ENCODE measurements at regions not wholly inside any gene's neighbourhood (a gene's known extent, or its start where the extent isn't known, plus 50 kb on each side); places are given as distances from the start of the nearest gene placed in this dataset.

GRCh38 chr12:42691991-42692557, 102.5 kb upstream of the PRICKLE1 start:
- H3T11ph ChIP-seq (ENCODE audit: low read length) = no peak overlapping the region
- no peak overlapping the region for H3K9ac ChIP-seq (ENCODE audit: extremely low read depth, insufficient read length, low read length)
- peaks cover 11% of the 10 kb centered on the region for H3K4me1 ChIP-seq (ENCODE audit: insufficient read depth, low read length)
- H3K9me3 ChIP-seq (ENCODE audit: control insufficient read depth, low read depth, low read length) = no peaks in the 10 kb centered on the region
- H4K5ac ChIP-seq (ENCODE audit: insufficient read length, low read depth, low read length) = no peak overlapping the region
- no peak overlapping the region for H4K91ac ChIP-seq (ENCODE audit: insufficient read length, low read depth, low read length)
- no peak overlapping the region for H2BK120ac ChIP-seq (ENCODE audit: low read depth, low read length, poor library complexity, severe bottlenecking)
- no peak overlapping the region for H2BK15ac ChIP-seq (ENCODE audit: low read depth, low read length)
- Mint-ChIP-seq H3K9me3 (peaks cover 8 to 14% of the 10 kb centered on the region in 2 experiments), H3K4me1 (peaks cover 22% of the 10 kb centered on the region in 2 experiments), H3K27ac (0 out of 7 replicates have a peak overlapping the region, but pooled peaks of 1 of the 3 experiments have one; percentile 9), H3K27me3 (ENCODE audit: low read depth) (no peaks in the 10 kb centered on the region), H3K36me3 (ENCODE audit: insufficient read depth in 1 of 3, low read depth in 3 of 3) (peaks cover 5 to 11% (median 5%) of the 10 kb centered on the region in 3 experiments; a peak in 5 of 7 replicates), H3K4me3 (no peak overlapping the region)
- no peaks in the 10 kb centered on the region for H4K20me1 ChIP-seq (ENCODE audit: control insufficient read depth, insufficient read depth, insufficient read length)
- H2AFZ ChIP-seq (ENCODE audit: low read length) = no peak overlapping the region
- no peak overlapping the region for H2BK12ac ChIP-seq (ENCODE audit: insufficient read length, low read depth, low read length)
- no peaks in the 10 kb centered on the region for H3K79me1 ChIP-seq (ENCODE audit: insufficient read depth, low read depth, low read length, poor library complexity, severe bottlenecking)
- no peaks in the 10 kb centered on the region for H3K23me2 ChIP-seq (ENCODE audit: insufficient read length, low read depth, low read length, poor library complexity, severe bottlenecking)
- no peak overlapping the region for H3K14ac ChIP-seq (ENCODE audit: insufficient read depth, low read length)
- DNase-seq = no peak
- H3K23ac ChIP-seq (ENCODE audit: insufficient read length, low read depth, low read length) = no peak overlapping the region
- WGBS (ENCODE audit: extremely low coverage, insufficient read length, low lambda C conversion rate) = no CpG with 5 or more reads among the region's 8 CpGs
- H3K4ac ChIP-seq (ENCODE audit: low read depth, low read length) = no peak overlapping the region
- no peak for TF ChIP-seq CTCF (conservative IDR thresholded peaks at IDR 0.05)
- H3K79me2 ChIP-seq (ENCODE audit: insufficient read depth, low read length) = no peaks in the 10 kb centered on the region
- no peak overlapping the region for H3K27ac ChIP-seq (ENCODE audit: insufficient read length, low read depth, low read length)
- no peaks in the 10 kb centered on the region for H3K27me3 ChIP-seq (ENCODE audit: insufficient read depth, low read length)
- H2BK5ac ChIP-seq (ENCODE audit: insufficient read length, low read length) = no peak overlapping the region
- H3K56ac ChIP-seq (ENCODE audit: insufficient read length, low read depth, low read length) = no peak overlapping the region
- H3K18ac ChIP-seq (ENCODE audit: insufficient read length, low read depth, low read length) = no peak overlapping the region
- H3K4me2 ChIP-seq (ENCODE audit: insufficient read depth, insufficient read length, low read length) = no peak overlapping the region
- H4K8ac ChIP-seq (replicated peaks; ENCODE audit: insufficient read length, low read depth, low read length) = no peak overlapping the region
- no peak overlapping the region for H2AK5ac ChIP-seq (ENCODE audit: insufficient read length, low read length)
- H2BK20ac ChIP-seq (ENCODE audit: low read depth, low read length, poor library complexity, severe bottlenecking) = no peak overlapping the region
